Neural cell (in vitro differentiated cells): ENCODE measurements at regions not wholly inside any gene's neighbourhood (a gene's known extent, or its start where the extent isn't known, plus 50 kb on each side); places are given as distances from the start of the nearest gene placed in this dataset.

ENCODE experiments used
- H2AFZ ChIP-seq: fragments of 200-600, 300-800 bp; sonication (generic), shearing (Covaris generic); 2 replicates; pipeline ENCODE4 v1.6.0; 2014; ENCODE audit warnings: low read depth, mild to moderate bottlenecking, antibody characterized with exemption, low read length, moderate library complexity
- H3F3A ChIP-seq: fragments of 200-600 bp; shearing (Covaris generic); 2 replicates; pipeline ENCODE4 v1.6.1; 2016; ENCODE audit warnings: mild to moderate bottlenecking, moderate library complexity, mixed read lengths, antibody characterized with exemption, low read length; ENCODE audit not compliant: insufficient read depth, poor library complexity, severe bottlenecking
- H3K27ac ChIP-seq: fragments of 200-600, 300-800 bp; sonication (generic), shearing (Covaris generic); 2 replicates; pipeline ENCODE4 v1.5.1; 2014; ENCODE audit warnings: mild to moderate bottlenecking, low read length, moderate library complexity
- H3K27me3 ChIP-seq: fragments of 300-800, 200-600 bp; sonication (generic), shearing (Covaris generic); 2 replicates; pipeline ENCODE4 v1.6.0; 2014; ENCODE audit warnings: mild to moderate bottlenecking, low read depth, low read length, moderate library complexity; ENCODE audit not compliant: insufficient read depth
- H3K36me3 ChIP-seq: fragments of 300-800, 200-600 bp; sonication (generic), shearing (Covaris generic); 2 replicates; pipeline ENCODE4 v1.5.1; 2014; ENCODE audit warnings: mild to moderate bottlenecking, antibody characterized with exemption, low read length, moderate library complexity; ENCODE audit not compliant: insufficient read depth
- H3K4me2 ChIP-seq: fragments of 300-800, 200-600 bp; sonication (generic), shearing (Covaris generic); 2 replicates; pipeline ENCODE4 v1.6.0; 2014; ENCODE audit warnings: mild to moderate bottlenecking, low read length
- H3K4me3 ChIP-seq: fragments of 300-800, 200-600 bp; sonication (generic), shearing (Covaris generic); 2 replicates; pipeline ENCODE4 v1.5.1; 2014; ENCODE audit warnings: mild to moderate bottlenecking, low read length, moderate library complexity
- H3K79me2 ChIP-seq: fragments of 200-600 bp; shearing (Covaris generic); replicated peaks from 2 replicates; pipeline ENCODE4 v1.6.0; 2014; ENCODE audit warnings: mild to moderate bottlenecking, low read length, moderate library complexity; ENCODE audit not compliant: insufficient read depth
- H3K9ac ChIP-seq: fragments of 300-800, 200-600 bp; sonication (generic), shearing (Covaris generic); 2 replicates; pipeline ENCODE4 v1.6.1; 2016; ENCODE audit warnings: mild to moderate bottlenecking, low read length, mixed read lengths
- H3K9me2 ChIP-seq: fragments of 200-600 bp; shearing (Covaris generic); 2 replicates; pipeline ENCODE4 v1.6.1; 2016; ENCODE audit warnings: mild to moderate bottlenecking, low read length, mixed read lengths; ENCODE audit not compliant: insufficient read depth
- H3K9me3 ChIP-seq: fragments of 200-600, 300-800 bp; sonication (generic), shearing (Covaris generic); 2 replicates; pipeline ENCODE4 v1.6.1; 2016; ENCODE audit warnings: mild to moderate bottlenecking, mixed run types, low read length, moderate library complexity, mixed read lengths
- H4K20me1 ChIP-seq: fragments of 200-600 bp; shearing (Covaris generic); 2 replicates; pipeline ENCODE4 v1.6.1; 2016; ENCODE audit warnings: mild to moderate bottlenecking, mixed run types; ENCODE audit not compliant: insufficient read depth
- EP300 ChIP-seq: fragments of 450-650 bp; conservative IDR thresholded peaks from 2 replicates; pipeline ENCODE4 v1.6.1; 2014; ENCODE audit warnings: antibody characterized with exemption, mild to moderate bottlenecking, moderate library complexity; ENCODE audit not compliant: poor library complexity, severe bottlenecking
- EZH2 ChIP-seq: fragments of 200-600, 300-800 bp; shearing (Covaris generic), sonication (generic); IDR thresholded peaks from 2 replicates; pipeline ENCODE4 v1.6.1; 2014; ENCODE audit warnings: antibody characterized with exemption, low read length, borderline replicate concordance, mild to moderate bottlenecking; ENCODE audit not compliant: insufficient read depth, poor library complexity, severe bottlenecking
- MXI1 ChIP-seq: fragments of 450-650 bp; conservative IDR thresholded peaks from 2 replicates; pipeline ENCODE4 v1.6.1; 2014; ENCODE audit warnings: antibody characterized with exemption, mild to moderate bottlenecking; ENCODE audit not compliant: poor library complexity, severe bottlenecking
- POLR2AphosphoS5 ChIP-seq: IDR thresholded peaks from 2 replicates; pipeline ENCODE4 v1.6.1; 2012
- RAD21 ChIP-seq: fragments of 450-650 bp; conservative IDR thresholded peaks from 2 replicates; pipeline ENCODE4 v1.6.1; 2014; ENCODE audit warnings: antibody characterized with exemption, mild to moderate bottlenecking, moderate library complexity
- SMC3 ChIP-seq: fragments of 450-650 bp; conservative IDR thresholded peaks from 2 replicates; pipeline ENCODE4 v1.6.1; 2014; ENCODE audit warnings: antibody characterized with exemption, mild to moderate bottlenecking, moderate library complexity; ENCODE audit not compliant: poor library complexity
- TAF1 ChIP-seq: IDR thresholded peaks from 2 replicates; pipeline ENCODE4 v1.6.1; 2012; ENCODE audit warnings: low read depth
- TF ChIP-seq, protein P1 (sequence below): IDR thresholded peaks from 2 replicates; pipeline ENCODE4 v1.6.1; 2012; ENCODE audit warnings: borderline replicate concordance
- TF ChIP-seq, protein P2 (sequence below): fragments of 450-650 bp; IDR thresholded peaks from 2 replicates; pipeline ENCODE4 v1.5.1; 2014; ENCODE audit warnings: antibody characterized with exemption, mild to moderate bottlenecking, moderate library complexity; ENCODE audit not compliant: poor library complexity, severe bottlenecking

DNA sequence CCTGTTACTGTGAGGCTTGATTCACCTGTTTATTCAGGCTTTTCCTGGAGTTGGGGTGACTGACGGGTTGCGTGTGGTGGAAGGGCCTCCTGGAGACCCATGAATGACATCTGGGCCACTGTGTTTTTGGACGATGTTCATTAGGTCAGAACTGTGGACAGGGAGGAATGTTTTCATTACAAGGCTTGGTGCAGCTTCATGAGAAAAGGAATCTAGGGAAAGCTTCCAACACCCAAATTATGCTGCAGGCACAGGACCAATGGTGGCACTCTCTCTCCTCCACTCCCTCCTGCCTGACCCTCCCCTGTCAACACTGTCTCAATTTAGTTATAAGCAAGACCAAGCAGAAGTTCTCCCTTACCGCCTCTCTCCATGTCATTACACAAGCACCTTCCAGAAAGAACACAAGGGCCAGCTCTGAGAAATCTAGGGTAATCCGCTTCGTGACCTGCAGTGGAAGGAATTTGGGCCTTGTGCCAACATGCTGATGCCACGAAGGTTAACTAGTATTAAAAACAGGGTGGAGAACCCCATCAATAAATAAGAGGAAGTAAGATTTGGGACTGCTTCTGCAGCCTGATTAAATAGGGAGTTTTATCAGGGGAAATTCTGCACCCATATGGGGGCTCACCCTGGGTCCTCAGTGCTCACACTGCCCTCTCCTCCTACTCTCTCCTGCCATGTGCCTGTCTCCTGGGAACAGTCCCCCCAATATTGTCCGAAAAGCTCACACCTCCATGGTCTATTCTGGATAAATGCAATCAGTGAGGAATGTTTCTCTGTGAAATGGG lies 200.3 kb downstream of the KTN1 start:
- H2AFZ ChIP-seq: no peak overlapping the region
- no peak overlapping the region for H3K4me3 ChIP-seq
- no peak overlapping the region for H3K4me2 ChIP-seq
- no peak overlapping the region for H3K9ac ChIP-seq
- H3K79me2 ChIP-seq: no peaks in the 10 kb centered on the region
- H3K9me2 ChIP-seq: no peaks in the 10 kb centered on the region
- no peaks in the 10 kb centered on the region for H4K20me1 ChIP-seq
- H3F3A ChIP-seq: no peaks in the 10 kb centered on the region
- H3K27ac ChIP-seq: no peak overlapping the region
- no peaks in the 10 kb centered on the region for H3K36me3 ChIP-seq
- TF ChIP-seq SMC3: no peak
- no peak for TF ChIP-seq EP300
- no peak for TF ChIP-seq TAF1
- TF ChIP-seq POLR2AphosphoS5: no peak
- no peak for TF ChIP-seq RAD21
- TF ChIP-seq, protein P1, sequence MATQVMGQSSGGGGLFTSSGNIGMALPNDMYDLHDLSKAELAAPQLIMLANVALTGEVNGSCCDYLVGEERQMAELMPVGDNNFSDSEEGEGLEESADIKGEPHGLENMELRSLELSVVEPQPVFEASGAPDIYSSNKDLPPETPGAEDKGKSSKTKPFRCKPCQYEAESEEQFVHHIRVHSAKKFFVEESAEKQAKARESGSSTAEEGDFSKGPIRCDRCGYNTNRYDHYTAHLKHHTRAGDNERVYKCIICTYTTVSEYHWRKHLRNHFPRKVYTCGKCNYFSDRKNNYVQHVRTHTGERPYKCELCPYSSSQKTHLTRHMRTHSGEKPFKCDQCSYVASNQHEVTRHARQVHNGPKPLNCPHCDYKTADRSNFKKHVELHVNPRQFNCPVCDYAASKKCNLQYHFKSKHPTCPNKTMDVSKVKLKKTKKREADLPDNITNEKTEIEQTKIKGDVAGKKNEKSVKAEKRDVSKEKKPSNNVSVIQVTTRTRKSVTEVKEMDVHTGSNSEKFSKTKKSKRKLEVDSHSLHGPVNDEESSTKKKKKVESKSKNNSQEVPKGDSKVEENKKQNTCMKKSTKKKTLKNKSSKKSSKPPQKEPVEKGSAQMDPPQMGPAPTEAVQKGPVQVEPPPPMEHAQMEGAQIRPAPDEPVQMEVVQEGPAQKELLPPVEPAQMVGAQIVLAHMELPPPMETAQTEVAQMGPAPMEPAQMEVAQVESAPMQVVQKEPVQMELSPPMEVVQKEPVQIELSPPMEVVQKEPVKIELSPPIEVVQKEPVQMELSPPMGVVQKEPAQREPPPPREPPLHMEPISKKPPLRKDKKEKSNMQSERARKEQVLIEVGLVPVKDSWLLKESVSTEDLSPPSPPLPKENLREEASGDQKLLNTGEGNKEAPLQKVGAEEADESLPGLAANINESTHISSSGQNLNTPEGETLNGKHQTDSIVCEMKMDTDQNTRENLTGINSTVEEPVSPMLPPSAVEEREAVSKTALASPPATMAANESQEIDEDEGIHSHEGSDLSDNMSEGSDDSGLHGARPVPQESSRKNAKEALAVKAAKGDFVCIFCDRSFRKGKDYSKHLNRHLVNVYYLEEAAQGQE: no peak
- TF ChIP-seq, protein P2, sequence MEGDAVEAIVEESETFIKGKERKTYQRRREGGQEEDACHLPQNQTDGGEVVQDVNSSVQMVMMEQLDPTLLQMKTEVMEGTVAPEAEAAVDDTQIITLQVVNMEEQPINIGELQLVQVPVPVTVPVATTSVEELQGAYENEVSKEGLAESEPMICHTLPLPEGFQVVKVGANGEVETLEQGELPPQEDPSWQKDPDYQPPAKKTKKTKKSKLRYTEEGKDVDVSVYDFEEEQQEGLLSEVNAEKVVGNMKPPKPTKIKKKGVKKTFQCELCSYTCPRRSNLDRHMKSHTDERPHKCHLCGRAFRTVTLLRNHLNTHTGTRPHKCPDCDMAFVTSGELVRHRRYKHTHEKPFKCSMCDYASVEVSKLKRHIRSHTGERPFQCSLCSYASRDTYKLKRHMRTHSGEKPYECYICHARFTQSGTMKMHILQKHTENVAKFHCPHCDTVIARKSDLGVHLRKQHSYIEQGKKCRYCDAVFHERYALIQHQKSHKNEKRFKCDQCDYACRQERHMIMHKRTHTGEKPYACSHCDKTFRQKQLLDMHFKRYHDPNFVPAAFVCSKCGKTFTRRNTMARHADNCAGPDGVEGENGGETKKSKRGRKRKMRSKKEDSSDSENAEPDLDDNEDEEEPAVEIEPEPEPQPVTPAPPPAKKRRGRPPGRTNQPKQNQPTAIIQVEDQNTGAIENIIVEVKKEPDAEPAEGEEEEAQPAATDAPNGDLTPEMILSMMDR: no peak
- no peak for TF ChIP-seq MXI1
- no peak for TF ChIP-seq EZH2
- no peaks in the 10 kb centered on the region for H3K9me3 ChIP-seq
- no peaks in the 10 kb centered on the region for H3K27me3 ChIP-seq

DNA sequence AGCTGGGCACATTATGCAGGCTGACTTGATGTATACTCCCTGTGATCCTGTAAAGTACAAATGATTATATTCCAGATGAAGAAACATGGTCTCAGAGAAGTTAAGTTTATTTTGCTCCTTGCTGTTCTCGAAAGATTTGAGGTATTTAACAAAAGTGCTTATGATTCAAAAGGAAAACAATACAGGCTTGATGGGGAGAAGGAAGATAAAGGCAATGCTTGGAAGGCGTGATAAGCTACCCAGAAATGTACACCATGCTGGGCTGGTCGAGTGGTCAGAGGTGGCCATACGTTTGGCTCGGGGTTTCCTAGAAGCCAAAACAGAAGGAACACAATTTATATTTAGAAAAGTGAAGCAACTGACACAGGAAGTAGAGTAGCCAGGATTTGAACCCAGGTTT lies 201.0 kb downstream of the KTN1 start:
- Histone ChIP-seq H3K36me3 (no peaks in the 10 kb centered on the region), H3K9me3 (no peaks in the 10 kb centered on the region), H3K27me3 (no peaks in the 10 kb centered on the region), H2AFZ (no peak overlapping the region), H3K27ac (no peak overlapping the region), H4K20me1 (no peaks in the 10 kb centered on the region), H3K9me2 (no peaks in the 10 kb centered on the region), H3K9ac (no peak overlapping the region), H3F3A (no peaks in the 10 kb centered on the region), H3K79me2 (no peaks in the 10 kb centered on the region), H3K4me2 (no peak overlapping the region), H3K4me3 (no peak overlapping the region)
- TF ChIP-seq EZH2 (no peak), MXI1 (no peak), SMC3 (no peak), EP300 (no peak), TAF1 (no peak), POLR2AphosphoS5 (no peak), RAD21 (no peak)
- TF ChIP-seq, protein P1: no peak
- TF ChIP-seq, protein P2: no peak
